Activated T-helper 1 cell treated with anti-CD3 and anti-CD28 coated beads, Interleukin-12 subunit alpha, Interleukin-12 subunit beta, Interleukin-2, Interleukin-4 antibody, amounts not matched to agents 30 ng/mL and 10 ng/mL and 1 ng/mL, durations not matched to agents 14 hours and 24 hours and 36 hours (primary cell): ENCODE measurements at regions not wholly inside any gene's neighbourhood (a gene's known extent, or its start where the extent isn't known, plus 50 kb on each side); places are given as distances from the start of the nearest gene placed in this dataset.

ENCODE experiments used
- DNase-seq: peaks from one replicate; pipeline ENCODE4 v3.0.0; 2021; ENCODE audit warnings: low spot score
- H3K27ac Mint-ChIP-seq: one replicate; pipeline ENCODE4 v1.8.0; 2021; ENCODE audit warnings: mild to moderate bottlenecking, mixed read lengths
- H3K27me3 Mint-ChIP-seq: one replicate; pipeline ENCODE4 v1.8.0; 2022; ENCODE audit warnings: mild to moderate bottlenecking, moderate library complexity, mixed read lengths; ENCODE audit not compliant: insufficient read depth
- H3K36me3 Mint-ChIP-seq: one replicate; pipeline ENCODE4 v1.8.0; 2021; ENCODE audit warnings: low read depth, mixed read lengths
- H3K4me1 Mint-ChIP-seq: one replicate; pipeline ENCODE4 v1.8.0; 2021; ENCODE audit warnings: low read depth, mixed read lengths
- H3K4me3 Mint-ChIP-seq: one replicate; pipeline ENCODE4 v1.8.0; 2021; ENCODE audit warnings: mild to moderate bottlenecking, moderate library complexity, mixed read lengths
- H3K9me3 Mint-ChIP-seq: one replicate; pipeline ENCODE4 v1.8.0; 2021; ENCODE audit warnings: mixed read lengths
- intact Hi-C: fragments of 100-400 bp; cut with micrococcal nuclease; formaldehyde crosslinking; loops from one replicate; pipeline ENCODE4 v1.15.1; 2024

DNA sequence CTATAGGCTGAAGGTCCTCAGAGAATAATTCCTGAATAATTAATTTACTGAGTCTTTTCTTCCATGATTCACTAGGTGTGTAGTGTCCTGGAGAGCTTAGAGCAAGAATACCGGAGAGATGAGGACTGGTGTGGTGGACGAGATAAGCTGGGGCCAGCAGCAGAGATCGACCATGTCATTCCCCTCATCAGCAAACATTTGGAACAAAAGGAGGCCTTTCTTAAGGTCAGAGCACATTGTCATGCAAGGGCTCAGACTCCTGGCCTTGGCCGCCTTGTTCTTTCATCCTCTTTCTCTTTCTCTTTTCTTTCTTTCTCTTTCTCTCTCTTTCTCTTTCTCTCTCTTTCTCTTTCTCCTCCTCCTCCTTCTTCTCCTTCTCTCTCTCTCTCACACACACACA lies 291.4 kb upstream of the UMPS start:
- no peaks in the 10 kb centered on the region for H3K9me3 Mint-ChIP-seq
- no peak for DNase-seq
- H3K4me3 Mint-ChIP-seq, result no peak overlapping the region
- no peaks in the 10 kb centered on the region for H3K27me3 Mint-ChIP-seq
- H3K27ac Mint-ChIP-seq, result no peak overlapping the region
- intact Hi-C loops, result no loop called here
- H3K36me3 Mint-ChIP-seq, result no peaks in the 10 kb centered on the region
- no peaks in the 10 kb centered on the region for H3K4me1 Mint-ChIP-seq

DNA sequence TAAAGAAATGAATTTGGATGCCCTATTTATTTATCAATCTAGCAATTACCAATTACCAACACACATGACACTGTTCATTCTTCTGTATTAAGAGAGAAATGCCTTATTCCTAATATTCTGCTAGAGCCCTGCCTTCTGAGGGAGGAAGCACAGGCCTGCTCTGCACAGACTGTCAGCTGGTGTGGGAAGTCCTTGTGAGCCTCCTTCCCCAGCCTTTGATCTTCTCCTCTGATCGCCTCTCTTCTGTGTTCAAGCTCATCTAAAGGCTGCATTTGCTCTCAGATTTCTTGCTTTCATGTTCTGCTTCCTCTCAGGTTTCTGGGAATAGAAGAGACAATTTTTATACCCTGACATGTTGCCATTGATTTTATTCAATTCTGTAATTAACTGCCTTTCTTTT lies 290.6 kb upstream of the UMPS start:
- no peaks in the 10 kb centered on the region for H3K9me3 Mint-ChIP-seq
- no peaks in the 10 kb centered on the region for H3K4me1 Mint-ChIP-seq
- H3K36me3 Mint-ChIP-seq, result no peaks in the 10 kb centered on the region
- DNase-seq, result no peak
- intact Hi-C loops, result no loop called here
- no peak overlapping the region for H3K4me3 Mint-ChIP-seq
- H3K27ac Mint-ChIP-seq, result no peak overlapping the region
- no peaks in the 10 kb centered on the region for H3K27me3 Mint-ChIP-seq

DNA sequence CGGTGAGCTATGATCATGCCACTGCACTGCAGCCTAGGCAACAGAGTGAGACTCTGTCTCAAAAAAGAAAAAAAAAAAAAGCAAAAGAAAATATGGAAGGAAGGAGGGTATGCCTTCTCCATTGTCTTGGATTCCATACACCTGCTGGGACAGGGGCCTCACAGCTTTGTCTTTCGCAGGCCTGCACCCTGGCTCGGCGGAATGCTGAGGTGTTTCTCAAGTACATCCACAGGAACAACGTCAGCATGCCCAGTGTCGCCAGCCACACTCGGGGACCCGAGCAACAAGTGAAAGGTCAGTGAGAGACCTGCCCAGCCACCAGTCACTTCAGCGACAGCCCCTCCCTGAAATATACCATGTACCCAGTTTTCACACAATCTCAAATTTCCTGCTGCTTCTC lies 288.5 kb upstream of the UMPS start:
- H3K27ac Mint-ChIP-seq, result no peak overlapping the region

DNA sequence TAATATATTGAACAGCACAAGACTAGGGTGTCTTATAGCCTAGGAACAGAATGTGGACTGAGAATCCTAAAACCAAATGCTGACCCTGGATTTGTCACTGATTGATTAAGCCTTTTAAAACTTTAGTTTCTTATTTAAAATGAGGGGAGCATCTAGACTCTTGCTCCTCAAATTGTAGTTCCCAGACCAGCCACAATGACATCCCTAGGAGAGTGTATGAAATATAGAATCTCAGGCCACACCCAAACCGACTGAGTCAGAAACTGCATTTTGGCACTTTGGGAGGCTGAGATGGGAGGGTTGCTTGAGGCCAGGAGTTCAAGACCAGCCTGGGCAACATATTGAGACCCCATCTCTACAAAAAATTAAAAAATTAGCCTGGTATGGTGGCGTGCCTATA lies 287.8 kb upstream of the UMPS start:
- Mint-ChIP-seq H3K36me3 (no peaks in the 10 kb centered on the region), H3K9me3 (no peaks in the 10 kb centered on the region), H3K27me3 (peaks cover 5% of the 10 kb centered on the region), H3K27ac (no peak overlapping the region), H3K4me3 (no peak overlapping the region), H3K4me1 (no peaks in the 10 kb centered on the region)
- intact Hi-C loops, result no loop called here
- DNase-seq, result no peak

More for the DNA sequence above, 288.5 kb upstream of the UMPS start:
- Mint-ChIP-seq H3K4me1 (no peaks in the 10 kb centered on the region), H3K27me3 (peaks cover 5% of the 10 kb centered on the region), H3K4me3 (no peak overlapping the region), H3K9me3 (no peaks in the 10 kb centered on the region), H3K36me3 (no peaks in the 10 kb centered on the region)
- DNase-seq, result no peak
- intact Hi-C loops, result no loop called here

DNA sequence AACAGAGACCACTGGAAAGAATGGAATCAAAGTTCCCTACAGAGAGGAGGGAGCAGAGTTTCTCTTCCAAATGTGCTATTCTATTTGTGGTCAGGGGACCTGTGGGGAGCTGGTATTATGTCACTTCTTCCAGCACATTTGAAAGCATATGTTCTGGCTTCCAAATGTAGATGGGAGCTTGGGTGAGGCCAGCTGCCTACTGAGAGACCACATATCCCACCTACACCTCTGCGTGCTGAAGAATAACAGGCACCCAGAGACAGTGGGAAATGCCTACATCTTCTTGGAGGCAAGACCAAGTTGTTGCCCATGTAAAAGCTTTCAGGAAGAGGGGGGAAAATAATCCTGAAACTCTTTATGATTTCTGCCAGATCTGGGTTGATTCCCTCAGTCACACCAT lies 286.8 kb upstream of the UMPS start:
- H3K36me3 Mint-ChIP-seq, result no peaks in the 10 kb centered on the region
- H3K27me3 Mint-ChIP-seq, result peaks cover 7% of the 10 kb centered on the region
- intact Hi-C loops, result no loop called here
- no peak overlapping the region for H3K27ac Mint-ChIP-seq
- no peaks in the 10 kb centered on the region for H3K4me1 Mint-ChIP-seq
- H3K9me3 Mint-ChIP-seq, result no peaks in the 10 kb centered on the region
- DNase-seq, result no peak
- H3K4me3 Mint-ChIP-seq, result no peak overlapping the region

DNA sequence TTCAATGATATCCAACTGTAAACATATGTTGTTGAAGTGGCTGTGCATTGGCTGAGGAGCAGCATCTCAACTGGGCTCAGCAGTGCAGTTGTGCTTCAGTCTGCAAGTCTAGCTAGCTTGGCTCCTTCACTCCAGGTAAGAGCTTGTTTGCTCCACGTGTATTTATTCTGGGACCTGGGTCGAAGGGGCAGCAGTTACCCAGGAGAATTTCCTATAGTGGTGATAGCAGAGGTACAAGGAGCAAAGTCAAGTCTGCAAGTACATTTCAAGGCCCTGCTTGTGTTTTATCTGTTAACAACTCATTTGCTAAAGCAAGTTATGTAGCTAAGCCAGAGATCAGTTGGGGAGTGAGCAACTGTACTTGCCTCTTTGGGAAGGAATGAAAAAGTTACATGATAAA lies 286.2 kb upstream of the UMPS start:
- peaks cover 7% of the 10 kb centered on the region for H3K27me3 Mint-ChIP-seq
- no peaks in the 10 kb centered on the region for H3K4me1 Mint-ChIP-seq
- DNase-seq, result no peak
- no peaks in the 10 kb centered on the region for H3K36me3 Mint-ChIP-seq
- intact Hi-C loops, result no loop called here
- H3K4me3 Mint-ChIP-seq, result no peak overlapping the region
- H3K9me3 Mint-ChIP-seq, result no peaks in the 10 kb centered on the region
- H3K27ac Mint-ChIP-seq, result no peak overlapping the region

GRCh38 chr3:124444896-124445295 lies 285.4 kb upstream of the UMPS start:
- no peak overlapping the region for H3K4me3 Mint-ChIP-seq
- intact Hi-C loops, result no loop called here
- no peaks in the 10 kb centered on the region for H3K36me3 Mint-ChIP-seq
- H3K27ac Mint-ChIP-seq, result no peak overlapping the region
- H3K27me3 Mint-ChIP-seq, result peaks cover 11% of the 10 kb centered on the region
- no peak for DNase-seq
- H3K9me3 Mint-ChIP-seq, result no peaks in the 10 kb centered on the region
- H3K4me1 Mint-ChIP-seq, result no peaks in the 10 kb centered on the region

DNA sequence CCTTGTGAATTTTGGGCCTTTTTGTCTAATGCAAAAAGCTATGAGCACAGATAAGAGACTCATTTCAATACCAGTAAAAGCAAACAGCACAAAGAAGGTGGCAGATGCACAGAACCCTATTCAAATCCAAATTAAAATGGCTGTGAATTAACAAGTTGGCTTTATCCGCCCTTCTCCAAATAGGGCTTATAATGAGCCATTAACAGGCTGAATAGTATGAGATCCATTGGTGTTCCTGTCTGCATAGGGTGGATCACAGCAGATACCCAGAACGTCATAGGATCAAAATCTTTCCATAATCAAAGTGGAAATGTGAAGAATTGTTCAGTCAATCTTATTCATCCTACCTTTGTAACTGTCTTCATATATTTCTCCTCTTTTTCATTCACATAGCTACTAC lies 282.4 kb upstream of the UMPS start:
- H3K4me3 Mint-ChIP-seq, result no peak overlapping the region
- intact Hi-C loops, result no loop called here
- H3K4me1 Mint-ChIP-seq, result no peaks in the 10 kb centered on the region
- no peaks in the 10 kb centered on the region for H3K9me3 Mint-ChIP-seq
- H3K27ac Mint-ChIP-seq, result no peak overlapping the region
- H3K36me3 Mint-ChIP-seq, result no peaks in the 10 kb centered on the region
- H3K27me3 Mint-ChIP-seq, result peaks cover 12% of the 10 kb centered on the region
- DNase-seq, result no peak

DNA sequence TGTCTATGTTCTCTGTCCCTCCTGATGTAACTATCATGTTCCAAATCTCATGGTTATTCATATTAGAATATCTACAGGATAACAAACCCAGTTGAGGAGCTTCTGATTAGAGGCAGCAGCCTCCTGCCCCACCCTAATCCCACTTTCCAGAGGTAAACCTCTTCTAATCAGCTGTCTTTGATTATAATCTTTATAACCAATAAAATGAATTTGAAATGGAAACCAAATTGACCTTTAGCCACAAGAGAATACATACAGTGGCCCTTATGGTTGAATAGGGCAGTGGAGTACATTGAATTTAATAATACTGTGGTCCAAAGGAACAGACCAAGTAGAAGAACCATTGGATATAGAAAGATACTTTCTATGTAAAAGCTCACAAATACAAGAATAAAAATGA lies 281.3 kb upstream of the UMPS start:
- no peaks in the 10 kb centered on the region for H3K4me1 Mint-ChIP-seq
- peaks cover 14% of the 10 kb centered on the region for H3K27me3 Mint-ChIP-seq

DNA sequence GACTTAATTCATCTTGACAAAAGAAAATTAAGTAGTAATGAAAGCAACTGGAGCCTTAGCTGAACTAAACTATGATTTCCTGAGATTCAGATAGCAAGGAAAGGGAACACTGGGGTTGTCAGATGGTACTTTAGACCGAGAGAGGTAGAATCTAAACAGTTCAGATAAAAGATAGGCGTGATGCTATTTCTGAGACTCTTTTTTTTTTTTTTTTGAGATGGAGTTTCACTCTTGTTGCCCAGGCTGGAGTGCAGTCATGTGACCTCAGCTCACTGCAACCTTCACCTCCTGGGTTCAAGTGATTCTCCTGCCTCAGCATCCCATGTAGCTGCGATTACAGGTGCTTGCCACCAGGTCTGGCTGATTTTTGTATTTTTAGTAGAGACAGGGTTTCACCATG lies 279.9 kb upstream of the UMPS start:
- Mint-ChIP-seq H3K27me3 (peaks cover 14% of the 10 kb centered on the region), H3K4me1 (no peaks in the 10 kb centered on the region), H3K4me3 (no peak overlapping the region), H3K36me3 (no peaks in the 10 kb centered on the region), H3K9me3 (no peaks in the 10 kb centered on the region), H3K27ac (no peak overlapping the region)
- DNase-seq, result no peak
- intact Hi-C loops, result no loop called here

More for the DNA sequence above, 281.3 kb upstream of the UMPS start:
- DNase-seq, result no peak
- no peaks in the 10 kb centered on the region for H3K9me3 Mint-ChIP-seq
- no peaks in the 10 kb centered on the region for H3K36me3 Mint-ChIP-seq
- no peak overlapping the region for H3K27ac Mint-ChIP-seq
- intact Hi-C loops, result no loop called here
- H3K4me3 Mint-ChIP-seq, result no peak overlapping the region

- no peaks in the 10 kb centered on the region for H3K4me1 Mint-ChIP-seq
- peaks cover 10% of the 10 kb centered on the region for H3K27me3 Mint-ChIP-seq
- DNase-seq, result no peak
- no peak overlapping the region for H3K4me3 Mint-ChIP-seq
- no peak overlapping the region for H3K27ac Mint-ChIP-seq
- intact Hi-C loops, result no loop called here
- no peaks in the 10 kb centered on the region for H3K36me3 Mint-ChIP-seq
- H3K9me3 Mint-ChIP-seq, result no peaks in the 10 kb centered on the region
These were observed 278.5 kb upstream of the UMPS start for GRCh38 chr3:124451630-124452317.

- intact Hi-C loops, result no loop called here
- no peaks in the 10 kb centered on the region for H3K36me3 Mint-ChIP-seq
- peaks cover 8% of the 10 kb centered on the region for H3K27me3 Mint-ChIP-seq
- no peak overlapping the region for H3K4me3 Mint-ChIP-seq
- no peak overlapping the region for H3K27ac Mint-ChIP-seq
- no peaks in the 10 kb centered on the region for H3K4me1 Mint-ChIP-seq
- no peaks in the 10 kb centered on the region for H3K9me3 Mint-ChIP-seq
- no peak for DNase-seq
These were observed 277.1 kb upstream of the UMPS start for GRCh38 chr3:124453189-124453588.

GRCh38 chr3:124455891-124456290 lies 274.4 kb upstream of the UMPS start:
- intact Hi-C loops, result no loop called here
- Mint-ChIP-seq H3K4me3 (no peak overlapping the region), H3K27me3 (peaks cover 8% of the 10 kb centered on the region), H3K9me3 (no peaks in the 10 kb centered on the region), H3K27ac (no peak overlapping the region), H3K36me3 (no peaks in the 10 kb centered on the region), H3K4me1 (no peaks in the 10 kb centered on the region)
- DNase-seq, result no peak

DNA sequence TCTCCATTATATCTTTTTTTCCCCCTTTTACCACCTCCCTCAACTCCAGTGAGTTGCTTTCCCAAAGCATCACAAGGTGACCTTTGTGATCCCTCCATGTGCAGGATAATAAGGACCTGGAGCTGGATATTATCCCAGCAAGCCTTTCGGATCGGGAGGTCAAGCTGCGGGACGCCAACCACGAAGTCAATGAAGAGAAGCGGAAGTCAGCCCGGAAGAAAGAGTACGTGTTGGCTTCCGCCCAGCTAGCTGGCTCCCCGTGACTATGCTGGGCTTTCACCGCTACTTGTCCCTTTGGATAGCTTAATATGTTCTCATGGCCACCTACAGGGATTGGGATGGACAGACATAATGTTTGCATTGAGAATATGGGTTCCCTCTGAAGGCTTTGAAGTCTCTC lies 273.7 kb upstream of the UMPS start:
- intact Hi-C loops, result no loop called here
- no peak for DNase-seq
- H3K9me3 Mint-ChIP-seq, result no peaks in the 10 kb centered on the region
- H3K4me1 Mint-ChIP-seq, result no peaks in the 10 kb centered on the region
- peaks cover 8% of the 10 kb centered on the region for H3K27me3 Mint-ChIP-seq
- H3K4me3 Mint-ChIP-seq, result no peak overlapping the region
- no peaks in the 10 kb centered on the region for H3K36me3 Mint-ChIP-seq
- no peak overlapping the region for H3K27ac Mint-ChIP-seq
